Gastroesophageal sphincter (tissue), 3 donors: ENCODE measurements at regions not wholly inside any gene's neighbourhood (a gene's known extent, or its start where the extent isn't known, plus 50 kb on each side); places are given as distances from the start of the nearest gene placed in this dataset.

Source experiments
- CTCF ChIP-seq, 4 experiments: fragments of 200-600 bp in 2 of 4; fragments of 450-650 bp in 2 of 4; sonication (generic) in 1 of 4; IDR thresholded peaks; one replicate each; pipeline ENCODE4 v1.5.1; 2017 to 2019; ENCODE audit warnings: antibody characterized with exemption in 4 of 4, mild to moderate bottlenecking in 2 of 4, moderate library complexity in 2 of 4
- EP300 ChIP-seq: sonication (generic); formaldehyde crosslinking; IDR thresholded peaks from one replicate; pipeline ENCODE4 v1.6.1; 2017; ENCODE audit warnings: antibody characterized with exemption, mild to moderate bottlenecking
- POLR2A ChIP-seq, 2 donors: fragments of 450-650 bp; IDR thresholded peaks; one replicate each; pipeline ENCODE4 v1.6.1; 2017; ENCODE audit warnings: antibody characterized with exemption in 2 of 2, mild to moderate bottlenecking in 2 of 2, moderate library complexity in 1 of 2
- POLR2AphosphoS5 ChIP-seq: sonication (generic); formaldehyde crosslinking; IDR thresholded peaks from one replicate; pipeline ENCODE4 v1.6.1; 2017; ENCODE audit warnings: antibody characterized with exemption

- TF ChIP-seq CTCF (IDR thresholded peaks at IDR 0.05) = no peak
- TF ChIP-seq POLR2AphosphoS5 = no peak
- TF ChIP-seq POLR2A (IDR thresholded peaks at IDR 0.05) = no peak
- no peak for TF ChIP-seq EP300
Measured at GRCh38 chr11:13208921-13209320, 68.7 kb upstream of the BMAL1 start.
